ENCODE measurements at regions not wholly inside any gene's neighbourhood (a gene's known extent, or its start where the extent isn't known, plus 50 kb on each side); places are given as distances from the start of the nearest gene placed in this dataset.

- TF ChIP-seq POLR2A (IDR thresholded peaks at IDR 0.05) (no peak), CTCF (IDR thresholded peaks at IDR 0.05) (no peak)
These were observed 756.5 kb upstream of the RBFOX1 start for GRCh38 chr16:6576113-6576512.
